K562 (cell line): ENCODE measurements at regions not wholly inside any gene's neighbourhood (a gene's known extent, or its start where the extent isn't known, plus 50 kb on each side); places are given as distances from the start of the nearest gene placed in this dataset.

Source experiments
- CEBPB ChIP-seq: fragments of 450-650 bp; IDR thresholded peaks from 2 replicates; pipeline ENCODE4 v1.6.1; 2016; ENCODE audit warnings: missing genetic modification characterization, missing compliant biosample characterization
- CREB1 ChIP-seq, 2 experiments: sonication (generic) in 1 of 2; formaldehyde crosslinking in 1 of 2; IDR thresholded peaks; 2 replicates each; pipeline versions ENCODE4 v1.6.1 to v1.8.0; 2012 to 2022; ENCODE audit warnings: inconsistent platforms in 1 of 2, mild to moderate bottlenecking in 1 of 2, missing genetic modification reagents in 1 of 2, moderate library complexity in 1 of 2
- HNRNPUL1 ChIP-seq: fragments of 200-400 bp; formaldehyde crosslinking; IDR thresholded peaks from 2 replicates; pipeline ENCODE4 v1.6.1; 2017; ENCODE audit warnings: low read length
- MAFG ChIP-seq: fragments of 450-650 bp; conservative IDR thresholded peaks from 2 replicates; pipeline ENCODE4 v1.6.1; 2016; ENCODE audit warnings: missing genetic modification characterization, missing compliant biosample characterization
- POU5F1 ChIP-seq: fragments of 150-350 bp; IDR thresholded peaks from 2 replicates; pipeline ENCODE4 v1.6.1; 2014; ENCODE audit warnings: borderline replicate concordance, low read length, low read depth, mild to moderate bottlenecking; ENCODE audit not compliant: partially characterized antibody
- SRF ChIP-seq, 2 experiments: fragments of 250-450, 450-650 bp in 1 of 2; sonication (Bioruptor Pico) in 1 of 2; sonication (generic) in 1 of 2; formaldehyde crosslinking; IDR thresholded peaks; 2 replicates each; pipeline versions ENCODE4 v1.5.0 to v1.5.1; 2020 to 2022; ENCODE audit warnings: mild to moderate bottlenecking in 1 of 2, missing genetic modification reagents in 1 of 2
- ZSCAN29 ChIP-seq: fragments of 450-650 bp; IDR thresholded peaks from 2 replicates; pipeline ENCODE4 v1.6.1; 2017

DNA sequence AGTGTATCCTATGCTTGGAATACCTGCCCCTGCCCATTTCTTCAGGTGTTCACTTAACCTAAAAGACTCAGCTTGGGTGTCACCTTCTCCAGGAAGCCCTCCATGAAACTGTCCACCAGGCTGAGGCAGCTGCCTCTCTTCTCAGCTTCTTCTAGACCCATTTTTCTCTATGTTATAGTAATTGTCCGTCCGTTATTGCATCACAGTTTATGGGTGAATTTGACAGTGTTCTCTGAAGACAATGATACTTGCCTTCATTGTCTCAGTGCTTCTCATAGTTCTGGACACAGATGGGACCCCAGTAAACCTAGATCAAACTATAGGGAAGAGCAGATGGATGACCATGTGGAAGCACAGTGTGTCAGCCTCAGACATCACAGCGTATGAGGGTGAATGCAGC is 238.0 kb upstream of the MOCS1 start:
- TF ChIP-seq CEBPB (peak; percentile 61; the same call in 1 of the 2 replicates), SRF (CRISPR knock-in tag; IDR thresholded peaks at IDR 0.05) (no peak), HNRNPUL1 (no peak), CREB1 (IDR thresholded peaks at IDR 0.05) (no peak), CREB1 (CRISPR knock-in tag; IDR thresholded peaks at IDR 0.05) (no peak), POU5F1 (no peak), MAFG (tag) (no peak), ZSCAN29 (no peak)
